HL-60/S4 treated with phorbol 12-myristate 13-acetate at 8.2 ng/mL for 4 days and 3 days (cell line): ENCODE measurements at regions not wholly inside any gene's neighbourhood (a gene's known extent, or its start where the extent isn't known, plus 50 kb on each side); places are given as distances from the start of the nearest gene placed in this dataset.
"Not testable (repeated sequence)": the region's sequence is repeated elsewhere in the genome, so short reads cannot be mapped to it uniquely, and the experiment has no call there.

Experiments
- in situ Hi-C: fragments of 300-500 bp; cut with MboI; formaldehyde crosslinking; loops from 2 replicates; pipeline ENCODE4 v1.15.0; 2022; ENCODE audit warnings: low sequenced_read_pairs

GRCh38 chr12:93978553-93978952 is 169.8 kb upstream of the PLXNC1 start:
- in situ Hi-C loops: no loop called here

- in situ Hi-C loops: no loop called here
Observed at GRCh38 chr12:93979189-93979588, 169.2 kb upstream of the PLXNC1 start.

DNA sequence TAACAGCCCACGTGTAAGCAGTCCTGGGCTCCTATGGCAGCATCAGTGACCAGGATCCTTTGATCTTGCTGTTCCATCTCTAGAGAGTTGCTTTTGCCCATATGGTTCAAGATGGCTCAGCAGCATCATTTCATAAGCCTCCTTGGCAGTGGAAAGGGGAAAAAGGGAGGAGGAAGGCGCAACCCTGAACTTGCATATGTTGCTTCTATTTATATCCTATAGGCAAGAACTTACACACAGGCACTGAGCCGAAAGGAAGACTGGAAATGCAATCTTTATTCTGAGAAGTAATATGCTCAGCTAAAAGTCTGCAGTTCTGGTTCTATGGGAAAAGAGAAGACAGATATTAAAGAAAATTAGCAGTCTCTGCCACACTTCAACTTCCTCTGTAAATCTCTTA is 167.7 kb upstream of the PLXNC1 start:
- in situ Hi-C loops: no loop called here

DNA sequence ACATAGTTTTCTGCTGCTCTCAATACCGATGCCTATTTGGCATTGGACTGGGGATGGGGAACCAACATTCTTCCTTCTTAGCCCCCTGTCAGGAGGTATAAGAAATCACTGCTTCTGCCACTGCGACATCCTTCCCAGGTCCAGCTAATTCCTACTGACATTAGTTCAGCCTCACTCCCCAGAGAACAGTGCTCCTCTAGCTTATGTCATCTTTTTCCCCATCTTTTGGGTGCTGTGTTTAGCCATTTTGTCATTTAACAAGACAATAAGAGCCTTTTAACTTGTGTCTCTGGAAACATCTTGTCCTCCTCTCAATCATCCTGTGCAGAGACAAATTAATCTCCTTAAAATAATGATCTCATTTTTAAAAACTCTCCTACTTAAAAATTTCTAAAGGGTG is 167.0 kb upstream of the PLXNC1 start:
- in situ Hi-C loops: no loop called here

GRCh38 chr12:93982771-93983315 is 165.5 kb upstream of the PLXNC1 start:
- in situ Hi-C loops: no loop called here

DNA sequence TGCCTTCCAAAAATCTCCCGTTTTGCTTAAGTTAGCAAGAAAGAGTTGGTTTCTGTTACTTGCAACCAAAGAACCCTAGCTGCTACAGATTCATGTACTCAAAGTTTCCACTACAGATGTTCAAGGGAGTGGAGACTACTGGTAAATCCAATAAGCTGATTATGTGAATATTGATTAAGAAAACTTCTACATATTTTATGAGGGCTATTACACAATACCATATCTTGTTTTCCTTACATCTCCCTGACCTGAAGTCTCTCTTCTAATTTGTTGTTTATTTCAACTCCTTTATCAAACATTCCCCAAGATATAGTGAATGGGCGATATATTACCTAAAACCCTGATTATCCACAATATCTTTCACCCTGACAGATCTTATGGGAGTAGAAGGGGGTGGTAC is 164.4 kb upstream of the PLXNC1 start:
- in situ Hi-C loops: no loop called here

GRCh38 chr12:93989949-93990348 is 158.4 kb upstream of the PLXNC1 start:
- in situ Hi-C loops: no loop called here

DNA sequence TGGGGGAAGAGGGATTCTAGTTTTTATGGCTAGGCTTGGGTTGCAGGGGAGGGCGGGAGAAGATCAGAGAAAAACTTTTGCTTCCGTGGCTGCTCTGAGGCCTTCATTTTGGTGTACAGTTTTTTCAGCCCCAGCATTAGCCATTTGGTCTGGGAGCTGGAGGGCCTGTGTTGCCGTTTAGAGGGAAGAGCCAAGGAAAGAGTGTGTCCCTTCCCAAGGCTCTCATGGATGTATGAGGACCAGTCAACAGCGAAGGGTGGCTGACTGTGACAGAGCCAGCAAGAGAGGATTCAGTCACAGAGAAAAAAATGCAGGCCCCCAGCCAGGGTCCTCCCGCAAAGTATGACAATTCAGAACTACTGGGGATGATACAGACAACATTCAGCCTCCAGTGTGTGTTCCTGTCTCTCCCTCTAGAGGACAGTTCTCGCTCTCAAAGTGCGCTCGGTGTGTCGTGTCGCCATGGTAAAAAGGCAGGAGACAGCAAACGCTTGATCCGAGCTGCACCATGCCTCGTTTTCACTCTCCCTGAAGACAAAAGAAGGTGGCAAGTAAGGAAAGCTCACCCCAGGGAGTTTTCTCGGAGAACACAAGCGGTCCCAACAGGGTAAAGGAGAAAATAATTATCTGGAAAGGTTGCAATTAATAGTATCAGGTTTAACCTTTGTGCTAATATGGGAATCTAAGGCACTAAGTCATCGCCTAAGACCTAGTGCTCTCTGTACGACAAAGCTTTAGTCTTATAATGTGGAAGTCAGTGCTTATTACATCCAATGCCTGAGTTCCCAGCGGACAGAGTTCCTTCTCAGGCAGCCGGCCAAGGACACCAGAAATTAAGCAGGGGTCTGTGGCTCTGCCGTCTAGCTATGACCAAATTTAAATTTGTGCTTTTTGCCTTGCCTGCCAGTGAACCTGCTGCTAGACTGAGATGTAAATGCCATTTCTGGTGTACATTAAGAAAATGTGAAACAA is 157.3 kb upstream of the PLXNC1 start:
- in situ Hi-C loops: no loop called here

DNA sequence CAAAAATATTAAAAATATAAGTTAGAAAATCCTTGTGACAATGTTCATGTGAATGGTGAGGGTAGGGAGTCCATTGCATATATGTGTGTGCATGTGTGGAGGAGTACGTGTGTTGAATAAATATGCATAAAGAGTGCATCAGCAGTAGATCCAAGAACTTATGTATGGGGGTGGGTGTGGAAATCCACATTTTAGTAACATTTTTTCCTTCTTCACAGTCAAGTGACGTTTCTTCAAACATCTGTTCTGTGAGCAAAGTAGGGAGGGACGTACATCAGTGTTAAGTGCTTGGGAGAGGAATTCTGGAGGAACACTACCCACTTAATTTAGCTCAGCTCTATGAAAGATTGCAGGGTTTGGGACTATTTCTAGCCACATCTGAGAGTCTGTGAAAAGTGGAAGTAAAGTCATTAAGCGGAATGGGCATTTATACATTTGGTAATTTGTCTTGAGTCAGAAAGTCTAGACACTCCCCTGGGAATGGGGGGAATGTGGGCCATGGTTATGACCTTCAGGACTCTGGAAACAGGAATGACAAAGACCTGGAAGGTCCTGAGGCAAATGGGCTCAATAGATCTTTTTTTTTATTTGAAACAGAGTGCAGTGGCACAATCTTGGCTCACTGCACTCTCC is 156.4 kb upstream of the PLXNC1 start:
- in situ Hi-C loops: no loop called here

GRCh38 chr12:93994721-93995120 is 153.7 kb upstream of the PLXNC1 start:
- in situ Hi-C loops: no loop called here

DNA sequence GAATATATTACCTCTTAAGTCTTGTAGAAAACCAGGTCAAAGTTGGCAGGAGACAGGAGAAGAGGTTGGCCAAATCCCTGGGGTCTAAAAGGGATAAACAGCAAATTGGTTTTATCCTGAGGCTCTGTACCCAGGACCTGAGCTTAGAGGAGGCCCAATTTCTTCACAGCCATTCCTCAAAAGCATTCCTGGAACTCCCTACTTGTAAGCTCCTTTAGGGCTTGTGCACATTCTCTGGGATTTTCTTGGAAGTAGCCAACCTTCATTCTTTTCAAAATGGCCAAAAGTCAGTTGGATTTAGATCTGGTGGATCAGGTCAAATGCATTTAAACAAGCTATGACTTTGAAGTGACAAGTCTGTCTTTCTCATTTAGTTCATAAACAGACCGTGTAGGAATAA is 152.1 kb upstream of the PLXNC1 start:
- in situ Hi-C loops: no loop called here

GRCh38 chr12:94001691-94002090 is 146.7 kb upstream of the PLXNC1 start:
- in situ Hi-C loops: no loop called here

GRCh38 chr12:94002925-94003324 is 145.5 kb upstream of the PLXNC1 start:
- in situ Hi-C loops: not testable (repeated sequence)

DNA sequence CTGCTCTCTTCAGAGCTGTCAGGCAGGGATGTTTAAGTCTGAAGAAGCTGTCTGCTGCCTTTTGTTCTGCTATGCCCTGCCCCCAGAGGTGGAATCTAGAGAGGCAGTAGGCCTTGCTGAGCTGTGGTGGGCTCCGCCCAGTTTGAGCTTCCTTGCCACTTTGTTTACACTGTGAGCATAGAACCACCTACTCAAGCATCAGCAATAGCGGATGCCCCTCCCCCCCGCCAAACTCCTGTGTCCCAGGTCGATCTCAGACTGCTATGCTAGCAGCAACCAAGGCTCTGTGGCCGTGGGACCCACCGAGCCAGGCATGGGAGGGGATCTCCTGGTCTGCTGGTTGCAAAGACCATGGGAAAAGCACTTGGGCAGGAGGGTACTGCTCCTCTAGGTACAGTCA is 140.5 kb upstream of the PLXNC1 start:
- in situ Hi-C loops: not testable (repeated sequence)

DNA sequence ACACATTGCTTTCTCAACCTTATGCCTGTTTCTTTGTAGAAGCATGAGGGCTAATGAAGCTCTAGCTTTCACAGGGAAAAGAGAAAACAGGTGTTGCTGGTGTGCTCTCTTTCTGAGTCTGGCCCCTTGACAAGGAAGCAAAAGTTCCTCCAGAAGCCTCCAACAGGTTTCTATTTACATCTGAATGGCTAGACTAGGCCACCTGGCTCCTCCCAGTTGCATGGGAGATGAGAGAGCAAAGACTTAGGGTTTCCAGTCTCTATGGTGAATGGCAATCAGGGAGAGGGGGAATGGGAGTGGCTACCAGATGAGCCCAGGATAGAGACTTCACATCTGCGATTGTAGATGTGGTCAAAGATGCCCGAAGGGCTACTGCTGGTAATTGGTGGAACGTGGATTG is 138.1 kb upstream of the PLXNC1 start:
- in situ Hi-C loops: no loop called here

DNA sequence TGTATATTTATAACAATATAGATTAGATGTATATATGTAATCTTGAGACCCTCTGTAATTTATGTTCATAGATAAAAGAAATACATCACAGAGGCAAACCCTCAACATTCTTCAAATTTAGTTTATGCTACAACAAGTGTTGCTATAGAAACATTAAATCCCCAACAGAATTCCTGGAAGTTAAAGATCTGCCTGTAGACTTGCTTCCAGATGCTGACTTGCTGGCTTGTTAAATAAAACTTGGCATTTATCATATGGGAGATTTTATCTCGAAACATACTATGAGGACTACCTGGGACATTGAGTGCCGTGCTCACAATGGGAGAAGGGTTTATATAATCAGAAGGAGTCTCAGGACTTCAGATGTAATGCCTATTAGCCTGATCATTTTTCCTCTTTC is 136.3 kb upstream of the PLXNC1 start:
- in situ Hi-C loops: no loop called here

GRCh38 chr12:94012590-94012989 is 135.8 kb upstream of the PLXNC1 start:
- in situ Hi-C loops: no loop called here

DNA sequence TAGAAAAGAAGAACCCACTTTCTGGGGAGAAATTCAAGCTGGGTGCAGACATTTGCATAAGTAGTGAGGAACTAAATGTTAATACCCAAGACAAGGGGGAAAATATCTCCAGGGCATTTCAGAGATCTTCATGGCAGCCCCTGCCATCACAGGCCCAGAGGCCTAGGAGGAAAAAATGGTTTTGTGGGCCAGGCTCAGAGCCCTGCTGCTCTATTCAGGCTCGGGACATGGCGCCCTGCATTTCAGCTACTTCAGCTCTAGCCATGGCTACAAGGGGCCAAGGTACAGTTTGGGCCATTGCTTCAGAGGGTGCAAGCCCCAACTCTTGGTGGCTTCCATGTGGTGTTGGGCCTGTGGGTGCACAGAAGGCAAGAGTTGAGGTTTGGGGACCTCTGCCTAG is 131.1 kb upstream of the PLXNC1 start:
- in situ Hi-C loops: not testable (repeated sequence)

DNA sequence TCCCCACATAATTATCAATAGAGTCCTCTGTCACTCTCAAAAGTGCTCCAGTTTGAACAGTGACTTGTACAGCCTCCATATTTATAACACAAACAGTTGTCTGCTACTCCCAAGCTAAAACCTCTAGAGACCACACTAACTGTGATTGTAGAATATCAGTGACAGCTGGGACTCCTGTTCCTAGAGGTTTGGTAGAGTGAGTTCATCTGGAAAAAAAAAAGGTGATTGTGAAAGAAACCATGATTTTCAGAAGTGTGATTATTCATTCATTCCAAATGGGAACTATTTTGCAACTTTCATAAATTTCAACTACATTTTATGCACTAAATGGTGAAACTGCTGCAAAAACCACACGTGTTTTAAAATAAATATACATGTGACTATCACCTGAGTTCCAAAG is 128.0 kb upstream of the PLXNC1 start:
- in situ Hi-C loops: no loop called here

DNA sequence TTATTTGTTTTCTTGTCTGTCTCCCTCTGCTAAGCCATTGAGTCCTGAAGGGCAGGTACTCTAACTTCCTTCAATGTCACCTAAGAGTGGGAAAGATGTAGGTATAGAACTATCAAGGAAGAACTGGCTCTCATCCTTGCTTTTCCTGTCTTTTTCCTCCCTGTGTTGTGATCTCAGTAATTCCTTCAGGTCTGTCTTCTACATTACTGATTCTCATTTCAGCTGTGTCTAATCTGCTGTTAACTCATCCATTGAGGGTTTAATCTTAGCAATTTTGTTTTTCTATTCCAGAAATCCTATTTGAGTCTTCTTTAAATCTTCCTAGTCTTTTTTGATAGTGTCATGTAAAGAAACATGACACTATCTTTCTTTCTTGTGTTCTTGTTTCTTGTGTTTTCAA is 124.5 kb upstream of the PLXNC1 start:
- in situ Hi-C loops: no loop called here

GRCh38 chr12:94025068-94025467 is 123.3 kb upstream of the PLXNC1 start:
- in situ Hi-C loops: no loop called here

- in situ Hi-C loops: no loop called here
Observed at GRCh38 chr12:94025756-94026155, 122.6 kb upstream of the PLXNC1 start.
